ENCODE measurements at regions not wholly inside any gene's neighbourhood (a gene's known extent, or its start where the extent isn't known, plus 50 kb on each side); places are given as distances from the start of the nearest gene placed in this dataset.

DNA sequence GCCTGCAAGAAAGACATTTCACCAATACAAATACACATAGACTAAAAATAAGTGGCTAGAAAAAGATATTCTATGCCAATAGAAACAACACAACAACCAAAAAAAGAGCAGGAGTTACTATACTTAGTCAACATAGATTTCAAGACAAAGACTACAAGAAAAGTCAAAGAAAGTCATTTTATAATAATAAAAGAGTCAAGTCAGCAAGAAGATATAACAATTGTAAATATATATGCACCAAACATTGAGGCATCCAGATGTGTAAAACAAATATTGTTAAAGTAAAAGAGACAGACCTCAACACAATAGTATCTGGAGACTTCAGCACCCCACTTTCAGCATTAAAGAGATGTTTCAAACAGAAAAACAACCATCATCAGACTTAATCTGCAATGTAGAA lies 104.6 kb downstream of the AMY1C start:
- Histone ChIP-seq H4K20me1 (ENCODE audit: insufficient read depth, low read length) (no peaks in the 10 kb centered on the region), H3K27ac (ENCODE audit: extremely low read length, insufficient read depth, low read length) (no peak overlapping the region)
- CTCF ChIA-PET (ENCODE audit: low intra/inter-chr PET ratio, low total read pairs): no interaction called here

More for the DNA sequence above, 104.6 kb downstream of the AMY1C start:
- in situ Hi-C loops (cut with HindIII; ENCODE audit: extremely low pct_ligation_motif_present, low pct_unique_long_range_greater_than_20kb) (no loop called here), intact Hi-C loops (cut with micrococcal nuclease; ENCODE audit: unreplicated experiment) (no loop called here)
- no peaks in the 10 kb centered on the region for H3K27me3 ChIP-seq (ENCODE audit: control insufficient read depth in 1 of 2, insufficient read depth in 2 of 2, low read length in 2 of 2)
- H2AFZ ChIP-seq (ENCODE audit: low read length): no peak overlapping the region
- no peak overlapping the region for H3K4me2 ChIP-seq (ENCODE audit: low read depth, low read length)
- BruUV-seq (replicated peaks): no TSS peak
- no peak overlapping the region for H3K9ac ChIP-seq (ENCODE audit: insufficient read depth, low read depth, low read length)
- no peaks in the 10 kb centered on the region for H3K79me2 ChIP-seq (ENCODE audit: insufficient read depth, low read length)
- DNase-seq (ENCODE audit: low spot score) (no peak), FAIRE-seq (no peak), ATAC-seq (no peak)
- H3K9me3 ChIP-seq (ENCODE audit: low read length): peaks cover 58% of the 10 kb centered on the region
- H3K36me3 ChIP-seq (replicated peaks in 1 of 2; ENCODE audit: control insufficient read depth in 1 of 2, insufficient read depth in 2 of 2, low read length in 2 of 2): no peaks in the 10 kb centered on the region
- no peak overlapping the region for H3K4me3 ChIP-seq (replicated peaks in 1 of 3; ENCODE audit: insufficient read depth in 1 of 3, low read depth in 2 of 3, low read length in 3 of 3)
- POLR2A ChIA-PET: no interaction called here
- H3K4me1 ChIP-seq (ENCODE audit: insufficient read depth, low read length): no peaks in the 10 kb centered on the region
- TF ChIP-seq MAFF (IDR thresholded peaks at IDR 0.05; ENCODE audit: low read depth, low read length) (peak; percentile 24; the same call in 1 of the 2 replicates), BCL3 (CRISPR knock-in tag; IDR thresholded peaks at IDR 0.05) (no peak), ZNF724P (CRISPR knock-in tag; IDR thresholded peaks at IDR 0.05; ENCODE audit: borderline replicate concordance) (no peak), RERE (CRISPR knock-in tag; IDR thresholded peaks at IDR 0.05; ENCODE audit: low read depth) (no peak), MAFK (conservative IDR thresholded peaks at IDR 0.05 in 1 of 2, IDR thresholded peaks at IDR 0.05 in 1 of 2; ENCODE audit: low read length in 2 of 2) (peak in 1 of 2 experiments; percentile 63; a peak in 2 of 4 replicates)
